Peyer's patch (tissue), 4 donors: ENCODE measurements at regions not wholly inside any gene's neighbourhood (a gene's known extent, or its start where the extent isn't known, plus 50 kb on each side); places are given as distances from the start of the nearest gene placed in this dataset.
"Not testable (repeated sequence)": the region's sequence is repeated elsewhere in the genome, so short reads cannot be mapped to it uniquely, and the experiment has no call there.

Source experiments
- DNase-seq, 3 donors: peaks; one replicate each; pipeline ENCODE4 v3.0.0-alpha.2; 2017 to 2019
- H3K27ac ChIP-seq, 4 donors: fragments of 200-600 bp; sonication (generic); one replicate each; pipeline ENCODE4 v1.5.1; 2016 to 2019
- H3K27me3 ChIP-seq, 2 donors: fragments of 200-600 bp; sonication (generic); one replicate each; pipeline ENCODE4 v1.5.1; 2019
- H3K36me3 ChIP-seq, 3 donors: fragments of 200-600 bp; sonication (generic); one replicate each; pipeline ENCODE4 v1.5.1; 2016 to 2019
- H3K4me1 ChIP-seq, 4 donors: fragments of 200-600 bp; sonication (generic); one replicate each; pipeline ENCODE4 v1.5.1; 2016 to 2019
- H3K4me3 ChIP-seq, 4 donors: fragments of 200-600 bp; sonication (generic); 1 replicate in 3 of 4; 2 replicates in 1 of 4; pipeline ENCODE4 v1.5.1; 2016 to 2019; ENCODE audit warnings: mild to moderate bottlenecking in 1 of 4
- H3K9me3 ChIP-seq, 4 donors: fragments of 200-600 bp; sonication (generic); one replicate each; pipeline ENCODE4 v1.5.1; 2016 to 2019; ENCODE audit warnings: mild to moderate bottlenecking in 1 of 4
- POLR2A ChIP-seq, 2 donors: fragments of 450-650 bp; IDR thresholded peaks; one replicate each; pipeline ENCODE4 v1.5.1; 2017; ENCODE audit warnings: antibody characterized with exemption in 2 of 2, mild to moderate bottlenecking in 2 of 2, moderate library complexity in 2 of 2
- TF ChIP-seq, protein P1 (sequence below), 6 experiments: fragments of 450-650 bp in 4 of 6; fragments of 200-600 bp in 2 of 6; sonication (generic) in 1 of 6; IDR thresholded peaks; one replicate each; pipeline ENCODE4 v1.5.1; 2017 to 2019; ENCODE audit warnings: antibody characterized with exemption in 6 of 6, mild to moderate bottlenecking in 3 of 6, moderate library complexity in 1 of 6

- H3K4me3 ChIP-seq = no peak overlapping the region
- H3K4me1 ChIP-seq = no peaks in the 10 kb centered on the region
- H3K27ac ChIP-seq = no peak overlapping the region
- H3K36me3 ChIP-seq = no peaks in the 10 kb centered on the region
- DNase-seq = no peak
- no peaks in the 10 kb centered on the region for H3K9me3 ChIP-seq
- no peaks in the 10 kb centered on the region for H3K27me3 ChIP-seq
- TF ChIP-seq, protein P1, sequence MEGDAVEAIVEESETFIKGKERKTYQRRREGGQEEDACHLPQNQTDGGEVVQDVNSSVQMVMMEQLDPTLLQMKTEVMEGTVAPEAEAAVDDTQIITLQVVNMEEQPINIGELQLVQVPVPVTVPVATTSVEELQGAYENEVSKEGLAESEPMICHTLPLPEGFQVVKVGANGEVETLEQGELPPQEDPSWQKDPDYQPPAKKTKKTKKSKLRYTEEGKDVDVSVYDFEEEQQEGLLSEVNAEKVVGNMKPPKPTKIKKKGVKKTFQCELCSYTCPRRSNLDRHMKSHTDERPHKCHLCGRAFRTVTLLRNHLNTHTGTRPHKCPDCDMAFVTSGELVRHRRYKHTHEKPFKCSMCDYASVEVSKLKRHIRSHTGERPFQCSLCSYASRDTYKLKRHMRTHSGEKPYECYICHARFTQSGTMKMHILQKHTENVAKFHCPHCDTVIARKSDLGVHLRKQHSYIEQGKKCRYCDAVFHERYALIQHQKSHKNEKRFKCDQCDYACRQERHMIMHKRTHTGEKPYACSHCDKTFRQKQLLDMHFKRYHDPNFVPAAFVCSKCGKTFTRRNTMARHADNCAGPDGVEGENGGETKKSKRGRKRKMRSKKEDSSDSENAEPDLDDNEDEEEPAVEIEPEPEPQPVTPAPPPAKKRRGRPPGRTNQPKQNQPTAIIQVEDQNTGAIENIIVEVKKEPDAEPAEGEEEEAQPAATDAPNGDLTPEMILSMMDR (IDR thresholded peaks at IDR 0.05) = no peak
- no peak for TF ChIP-seq POLR2A (IDR thresholded peaks at IDR 0.05)
These were observed 1012.8 kb downstream of the MAT2B start for GRCh38 chr5:164518067-164518740.

DNA sequence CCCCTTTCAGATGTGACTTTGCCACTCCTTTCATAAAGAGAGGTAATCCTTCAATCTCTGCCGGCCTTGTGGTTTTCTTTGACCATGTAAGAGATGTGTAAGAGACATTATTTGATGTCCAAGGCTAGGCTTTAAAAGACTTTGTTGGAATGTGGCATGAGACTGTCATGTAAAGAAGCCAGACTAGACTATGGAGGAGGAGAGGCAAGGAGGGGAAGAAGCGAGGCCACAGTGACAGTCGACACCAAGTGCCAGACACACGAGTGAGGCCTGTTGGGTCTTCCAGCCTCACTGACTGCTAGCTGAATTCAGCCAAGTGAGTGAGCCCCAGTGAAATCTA lies 1013.3 kb downstream of the MAT2B start:
- no peak for TF ChIP-seq POLR2A (IDR thresholded peaks at IDR 0.05)
- TF ChIP-seq, protein P1 (IDR thresholded peaks at IDR 0.05) = no peak
- no peaks in the 10 kb centered on the region for H3K4me1 ChIP-seq
- no peak overlapping the region for H3K27ac ChIP-seq
- no peaks in the 10 kb centered on the region for H3K27me3 ChIP-seq
- H3K36me3 ChIP-seq = no peaks in the 10 kb centered on the region
- H3K4me3 ChIP-seq = no peak overlapping the region
- H3K9me3 ChIP-seq = no peaks in the 10 kb centered on the region
- no peak for DNase-seq

GRCh38 chr5:164532235-164532900 lies 1026.9 kb downstream of the MAT2B start:
- TF ChIP-seq, protein P1 (IDR thresholded peaks at IDR 0.05) = no peak
- no peak for TF ChIP-seq POLR2A (IDR thresholded peaks at IDR 0.05)
- H3K27ac ChIP-seq = no peak overlapping the region
- no peaks in the 10 kb centered on the region for H3K4me1 ChIP-seq
- H3K36me3 ChIP-seq = no peaks in the 10 kb centered on the region
- no peak overlapping the region for H3K4me3 ChIP-seq
- no peak for DNase-seq
- no peaks in the 10 kb centered on the region for H3K27me3 ChIP-seq
- H3K9me3 ChIP-seq = no peaks in the 10 kb centered on the region

DNA sequence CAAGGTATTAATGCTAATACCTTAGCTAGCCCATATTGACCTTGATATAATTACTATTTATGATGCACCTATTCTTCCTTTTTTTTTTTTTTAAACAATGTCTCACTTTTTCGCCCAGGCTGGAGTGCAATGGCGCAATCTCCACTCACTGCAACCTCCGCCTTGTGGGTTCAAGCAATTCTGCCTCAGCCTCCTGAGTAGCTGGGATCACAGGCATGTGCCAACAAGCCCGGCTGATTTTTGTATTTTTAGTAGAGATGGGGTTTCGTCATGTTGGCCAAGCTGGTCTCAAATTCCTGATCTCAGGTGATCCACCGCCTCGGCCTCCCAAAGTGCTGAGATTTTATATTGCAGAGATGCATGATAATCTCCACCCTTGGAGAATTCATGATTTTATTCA lies 1028.0 kb downstream of the MAT2B start:
- H3K36me3 ChIP-seq, H3K9me3 ChIP-seq, DNase-seq, H3K27me3 ChIP-seq, H3K4me3 ChIP-seq, H3K4me1 ChIP-seq, H3K27ac ChIP-seq: not testable (repeated sequence)

GRCh38 chr5:164540174-164540573 lies 1034.8 kb downstream of the MAT2B start:
- no peak for DNase-seq
- Histone ChIP-seq H3K4me3 (no peak overlapping the region), H3K9me3 (no peaks in the 10 kb centered on the region), H3K27me3 (no peaks in the 10 kb centered on the region), H3K4me1 (no peaks in the 10 kb centered on the region), H3K36me3 (no peaks in the 10 kb centered on the region), H3K27ac (no peak overlapping the region)
- no peak for TF ChIP-seq POLR2A (IDR thresholded peaks at IDR 0.05)
- TF ChIP-seq, protein P1 (IDR thresholded peaks at IDR 0.05) = no peak

- H3K4me3 ChIP-seq = no peak overlapping the region
- no peaks in the 10 kb centered on the region for H3K36me3 ChIP-seq
- no peaks in the 10 kb centered on the region for H3K9me3 ChIP-seq
- H3K27me3 ChIP-seq = no peaks in the 10 kb centered on the region
- TF ChIP-seq, protein P1 (IDR thresholded peaks at IDR 0.05) = no peak
- TF ChIP-seq POLR2A (IDR thresholded peaks at IDR 0.05) = no peak
- no peak for DNase-seq
- H3K27ac ChIP-seq = no peak overlapping the region
- H3K4me1 ChIP-seq = no peaks in the 10 kb centered on the region
These were observed 1040.1 kb downstream of the MAT2B start for GRCh38 chr5:164545507-164545906.
